ENCODE measurements at regions not wholly inside any gene's neighbourhood (a gene's known extent, or its start where the extent isn't known, plus 50 kb on each side); places are given as distances from the start of the nearest gene placed in this dataset.
"Not testable (repeated sequence)": the region's sequence is repeated elsewhere in the genome, so short reads cannot be mapped to it uniquely, and the experiment has no call there.

- DNase-seq: not testable (repeated sequence)
Observed at GRCh38 chr21:13802757-13803156, 193.2 kb downstream of the POTED start.
